KMS-11 (cell line): ENCODE measurements at regions not wholly inside any gene's neighbourhood (a gene's known extent, or its start where the extent isn't known, plus 50 kb on each side); places are given as distances from the start of the nearest gene placed in this dataset.

ENCODE experiments used
- H2AFZ ChIP-seq: fragments of 200-600 bp; sonication (generic); 2 replicates; pipeline ENCODE4 v1.6.1; 2016; ENCODE audit warnings: antibody characterized with exemption, mixed run types, low read depth
- H3K27ac ChIP-seq: fragments of 200-600 bp; sonication (generic); 2 replicates; pipeline ENCODE4 v1.6.1; 2016; ENCODE audit warnings: mild to moderate bottlenecking, mixed run types
- H3K27me3 ChIP-seq: fragments of 200-600 bp; sonication (generic); 2 replicates; pipeline ENCODE4 v1.6.1; 2017; ENCODE audit warnings: mild to moderate bottlenecking, low read depth, mixed run types, moderate library complexity; ENCODE audit not compliant: insufficient read depth
- H3K36me3 ChIP-seq: fragments of 200-600 bp; sonication (generic); 2 replicates; pipeline ENCODE4 v1.6.1; 2017; ENCODE audit warnings: mild to moderate bottlenecking, mixed run types; ENCODE audit not compliant: insufficient read depth
- H3K4me1 ChIP-seq: fragments of 200-600 bp; sonication (generic); 2 replicates; pipeline ENCODE4 v1.6.1; 2016; ENCODE audit warnings: mild to moderate bottlenecking, low read depth, mixed run types; ENCODE audit not compliant: poor library complexity, severe bottlenecking
- H3K4me2 ChIP-seq: fragments of 200-600 bp; sonication (generic); 2 replicates; pipeline ENCODE4 v1.7.0; 2016; ENCODE audit warnings: mild to moderate bottlenecking, mixed run types
- H3K4me3 ChIP-seq: fragments of 200-600 bp; sonication (generic); IDR thresholded peaks from 2 replicates; pipeline ENCODE4 v1.6.1; 2017; ENCODE audit warnings: low read depth, low read length, mixed read lengths; ENCODE audit not compliant: insufficient read depth
- H3K79me2 ChIP-seq: fragments of 200-600 bp; sonication (generic); 2 replicates; pipeline ENCODE4 v1.6.1; 2016; ENCODE audit warnings: low read depth, mixed run types; ENCODE audit not compliant: insufficient read depth
- H3K9ac ChIP-seq: fragments of 200-600 bp; sonication (generic); 2 replicates; pipeline ENCODE4 v1.6.1; 2016; ENCODE audit warnings: mild to moderate bottlenecking, mixed run types
- H4K20me1 ChIP-seq: fragments of 200-600 bp; sonication (generic); 2 replicates; pipeline ENCODE4 v1.6.1; 2016; ENCODE audit warnings: mild to moderate bottlenecking, mixed run types; ENCODE audit not compliant: insufficient read depth
- CTCF ChIP-seq: fragments of 200-600 bp; sonication (generic); conservative IDR thresholded peaks from 2 replicates; pipeline ENCODE4 v1.6.1; 2017; ENCODE audit warnings: low read depth, mild to moderate bottlenecking, antibody characterized with exemption, low read length, moderate library complexity, mixed read lengths

GRCh38 chr4:43089730-43090129, 197.2 kb downstream of the GRXCR1 start:
- no peak for TF ChIP-seq CTCF
- Histone ChIP-seq H2AFZ (no peak overlapping the region), H3K79me2 (no peaks in the 10 kb centered on the region), H3K4me1 (no peaks in the 10 kb centered on the region), H3K4me2 (no peak overlapping the region), H3K36me3 (no peaks in the 10 kb centered on the region), H3K4me3 (no peak overlapping the region), H3K27ac (no peak overlapping the region), H3K27me3 (no peaks in the 10 kb centered on the region), H3K9ac (no peak overlapping the region), H4K20me1 (no peaks in the 10 kb centered on the region)

- H2AFZ ChIP-seq, result no peak overlapping the region
- H3K27ac ChIP-seq, result no peak overlapping the region
- no peaks in the 10 kb centered on the region for H3K36me3 ChIP-seq
- no peak overlapping the region for H3K9ac ChIP-seq
- no peaks in the 10 kb centered on the region for H3K4me1 ChIP-seq
- TF ChIP-seq CTCF, result no peak
- no peaks in the 10 kb centered on the region for H4K20me1 ChIP-seq
- H3K4me3 ChIP-seq, result no peak overlapping the region
- no peaks in the 10 kb centered on the region for H3K27me3 ChIP-seq
- H3K79me2 ChIP-seq, result no peaks in the 10 kb centered on the region
- no peak overlapping the region for H3K4me2 ChIP-seq
Measured at GRCh38 chr4:43103048-43103447, 210.5 kb downstream of the GRXCR1 start.

- Histone ChIP-seq H3K36me3 (no peaks in the 10 kb centered on the region), H3K4me2 (no peak overlapping the region), H4K20me1 (no peaks in the 10 kb centered on the region), H3K27ac (no peak overlapping the region), H3K4me1 (no peaks in the 10 kb centered on the region), H3K79me2 (no peaks in the 10 kb centered on the region), H3K4me3 (no peak overlapping the region), H3K9ac (no peak overlapping the region), H3K27me3 (no peaks in the 10 kb centered on the region), H2AFZ (no peak overlapping the region)
- no peak for TF ChIP-seq CTCF
Measured at GRCh38 chr4:43112139-43112538, 219.6 kb downstream of the GRXCR1 start.

GRCh38 chr4:43113196-43113595, 220.7 kb downstream of the GRXCR1 start:
- no peak overlapping the region for H3K27ac ChIP-seq
- H3K79me2 ChIP-seq, result no peaks in the 10 kb centered on the region
- H3K4me2 ChIP-seq, result no peak overlapping the region
- TF ChIP-seq CTCF, result no peak
- no peaks in the 10 kb centered on the region for H3K36me3 ChIP-seq
- no peaks in the 10 kb centered on the region for H3K4me1 ChIP-seq
- H3K4me3 ChIP-seq, result no peak overlapping the region
- no peaks in the 10 kb centered on the region for H3K27me3 ChIP-seq
- H4K20me1 ChIP-seq, result no peaks in the 10 kb centered on the region
- H2AFZ ChIP-seq, result no peak overlapping the region
- H3K9ac ChIP-seq, result no peak overlapping the region

GRCh38 chr4:43126595-43126994, 234.1 kb downstream of the GRXCR1 start:
- Histone ChIP-seq H3K27ac (no peak overlapping the region), H3K4me1 (no peaks in the 10 kb centered on the region), H3K79me2 (no peaks in the 10 kb centered on the region), H4K20me1 (no peaks in the 10 kb centered on the region), H3K36me3 (no peaks in the 10 kb centered on the region), H3K27me3 (no peaks in the 10 kb centered on the region), H3K4me3 (no peak overlapping the region), H3K4me2 (no peak overlapping the region), H3K9ac (no peak overlapping the region), H2AFZ (no peak overlapping the region)
- TF ChIP-seq CTCF, result no peak
